Stomach (tissue), 4 donors: ENCODE measurements at regions not wholly inside any gene's neighbourhood (a gene's known extent, or its start where the extent isn't known, plus 50 kb on each side); places are given as distances from the start of the nearest gene placed in this dataset.

ENCODE experiments used
- CTCF ChIP-seq, 7 experiments: fragments of 450-650 bp in 4 of 7; fragments of 200-600 bp in 3 of 7; sonication (generic) in 3 of 7; IDR thresholded peaks; one replicate each; pipeline ENCODE4 v1.5.1; 2016 to 2019; ENCODE audit warnings: antibody characterized with exemption in 7 of 7, control low read depth in 2 of 7, mild to moderate bottlenecking in 1 of 7
- POLR2A ChIP-seq, 4 donors: fragments of 450-650 bp; IDR thresholded peaks; one replicate each; pipeline ENCODE4 v1.6.1; 2016; ENCODE audit warnings: antibody characterized with exemption in 4 of 4, control low read depth in 2 of 4, mild to moderate bottlenecking in 1 of 4, moderate library complexity in 1 of 4
- POLR2AphosphoS5 ChIP-seq, 3 donors: sonication (generic); formaldehyde crosslinking; IDR thresholded peaks; one replicate each; pipeline ENCODE4 v1.6.1; 2016; ENCODE audit warnings: antibody characterized with exemption in 3 of 3

- no peak for TF ChIP-seq CTCF (IDR thresholded peaks at IDR 0.05)
- TF ChIP-seq POLR2A (IDR thresholded peaks at IDR 0.05) = no peak
- no peak for TF ChIP-seq POLR2AphosphoS5 (IDR thresholded peaks at IDR 0.05)
Measured at GRCh38 chr10:3868271-3868664, 83.3 kb upstream of the KLF6 start.
